Neural crest cell (in vitro differentiated cells): ENCODE measurements at regions not wholly inside any gene's neighbourhood (a gene's known extent, or its start where the extent isn't known, plus 50 kb on each side); places are given as distances from the start of the nearest gene placed in this dataset.

ENCODE experiments used
- DNase-seq: peaks from one replicate; pipeline ENCODE4 v3.0.0; 2021; ENCODE audit warnings: low read depth, mixed read lengths, low spot score
- H3K27ac Mint-ChIP-seq: one replicate; pipeline ENCODE4 v1.8.0; 2021; ENCODE audit warnings: mild to moderate bottlenecking, mixed read lengths; ENCODE audit not compliant: unreplicated experiment
- H3K27me3 Mint-ChIP-seq: 2 replicates; pipeline ENCODE4 v1.8.0; 2021; ENCODE audit warnings: low read depth, mild to moderate bottlenecking, mixed read lengths
- H3K36me3 Mint-ChIP-seq: 2 replicates; pipeline ENCODE4 v1.8.0; 2021; ENCODE audit warnings: low read depth, mild to moderate bottlenecking, mixed read lengths
- H3K4me1 Mint-ChIP-seq: 2 replicates; pipeline ENCODE4 v1.8.0; 2021; ENCODE audit warnings: mixed read lengths
- H3K4me3 Mint-ChIP-seq: one replicate; pipeline ENCODE4 v1.8.0; 2021; ENCODE audit warnings: mild to moderate bottlenecking, mixed read lengths
- H3K9me3 Mint-ChIP-seq: 2 replicates; pipeline ENCODE4 v1.8.0; 2021; ENCODE audit warnings: mixed read lengths
- CTCF ChIP-seq: fragments of 200-600 bp; sonication (generic); conservative IDR thresholded peaks from 2 replicates; pipeline ENCODE4 v1.5.0; 2021; ENCODE audit warnings: antibody characterized with exemption, mild to moderate bottlenecking

DNA sequence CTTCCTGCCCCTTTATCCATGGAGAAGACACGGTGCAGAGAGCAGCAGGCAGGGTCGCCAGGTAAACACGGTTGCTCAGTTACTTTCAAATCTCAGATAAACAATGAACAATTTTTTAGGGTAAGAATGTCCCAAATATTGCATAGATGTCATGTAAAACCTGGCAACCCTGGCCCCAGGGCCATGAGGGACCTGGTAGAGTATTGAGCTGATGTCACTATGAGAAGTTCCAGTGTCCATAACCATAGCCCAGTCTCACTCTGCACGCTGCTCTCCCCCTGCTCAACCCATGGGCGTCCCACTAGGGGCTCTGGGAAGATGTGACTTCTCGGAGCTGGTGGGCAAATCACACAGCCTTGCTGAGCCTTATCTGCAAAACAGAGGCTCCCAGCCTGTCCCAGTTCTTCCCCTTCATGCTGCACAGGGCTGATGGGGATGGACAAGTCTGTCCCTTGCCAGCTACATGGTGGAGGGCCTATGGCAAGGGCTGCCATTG, 71.3 kb upstream of the TOP1 start:
- no peaks in the 10 kb centered on the region for H3K36me3 Mint-ChIP-seq
- H3K27ac Mint-ChIP-seq: no peak overlapping the region
- H3K9me3 Mint-ChIP-seq: no peaks in the 10 kb centered on the region
- no peaks in the 10 kb centered on the region for H3K27me3 Mint-ChIP-seq
- no peaks in the 10 kb centered on the region for H3K4me1 Mint-ChIP-seq
- no peak for DNase-seq
- H3K4me3 Mint-ChIP-seq: no peak overlapping the region
- no peak for TF ChIP-seq CTCF

- no peaks in the 10 kb centered on the region for H3K27me3 Mint-ChIP-seq
- H3K4me3 Mint-ChIP-seq: no peak overlapping the region
- H3K4me1 Mint-ChIP-seq: no peaks in the 10 kb centered on the region
- H3K36me3 Mint-ChIP-seq: no peaks in the 10 kb centered on the region
- H3K27ac Mint-ChIP-seq: no peak overlapping the region
- DNase-seq: no peak
- H3K9me3 Mint-ChIP-seq: no peaks in the 10 kb centered on the region
- TF ChIP-seq CTCF: no peak
These were observed 70.0 kb upstream of the TOP1 start for GRCh38 chr20:40958598-40958997.

DNA sequence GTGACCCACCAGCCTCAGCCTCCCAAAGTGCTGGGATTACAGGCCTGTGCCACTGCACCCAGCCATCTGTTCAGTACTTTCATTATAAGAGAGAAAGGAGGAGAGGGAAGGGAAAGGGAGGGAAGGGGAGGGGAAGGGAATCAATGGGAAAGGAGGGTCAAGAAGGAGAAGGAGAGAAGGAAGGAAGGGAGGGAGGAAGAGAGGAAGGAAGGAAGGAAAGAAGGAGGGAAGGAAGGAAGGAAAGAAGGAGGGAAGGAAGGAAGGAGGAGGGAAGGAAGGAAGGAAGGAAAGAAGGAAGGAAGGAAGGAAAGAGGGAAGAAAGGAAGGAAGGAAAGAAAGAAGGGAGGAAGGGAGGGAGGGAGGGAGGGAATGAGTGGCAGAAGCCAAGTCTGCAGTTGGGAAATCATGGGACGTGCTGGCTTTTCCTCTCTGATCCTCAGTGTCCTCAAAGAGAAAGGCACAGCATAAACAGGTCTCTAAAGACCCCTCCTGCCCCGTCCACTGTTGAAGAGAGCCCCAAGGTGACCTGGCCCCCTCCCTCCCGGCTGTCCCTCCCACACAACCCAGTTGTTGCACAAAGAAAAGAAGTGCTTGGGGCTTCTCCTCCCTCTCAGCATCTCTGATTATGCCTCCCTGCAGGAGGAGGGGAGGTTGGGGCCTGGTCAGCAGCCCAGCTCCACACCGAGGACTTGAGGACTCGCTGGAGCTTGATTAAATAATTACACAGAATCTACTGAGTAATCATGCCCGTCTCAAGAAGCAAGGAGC, 69.1 kb upstream of the TOP1 start:
- no peaks in the 10 kb centered on the region for H3K27me3 Mint-ChIP-seq
- H3K27ac Mint-ChIP-seq: no peak overlapping the region
- H3K9me3 Mint-ChIP-seq: no peaks in the 10 kb centered on the region
- H3K4me1 Mint-ChIP-seq: no peaks in the 10 kb centered on the region
- no peak for TF ChIP-seq CTCF
- no peaks in the 10 kb centered on the region for H3K36me3 Mint-ChIP-seq
- H3K4me3 Mint-ChIP-seq: no peak overlapping the region
- DNase-seq: no peak

- no peak for DNase-seq
- H3K27me3 Mint-ChIP-seq: no peaks in the 10 kb centered on the region
- no peak overlapping the region for H3K27ac Mint-ChIP-seq
- H3K4me1 Mint-ChIP-seq: no peaks in the 10 kb centered on the region
- H3K9me3 Mint-ChIP-seq: no peaks in the 10 kb centered on the region
- no peak overlapping the region for H3K4me3 Mint-ChIP-seq
- TF ChIP-seq CTCF: no peak
- no peaks in the 10 kb centered on the region for H3K36me3 Mint-ChIP-seq
These were observed 68.5 kb upstream of the TOP1 start for GRCh38 chr20:40960101-40960500.

- DNase-seq: no peak
- no peak for TF ChIP-seq CTCF
- Mint-ChIP-seq H3K4me3 (no peak overlapping the region), H3K9me3 (no peaks in the 10 kb centered on the region), H3K4me1 (no peaks in the 10 kb centered on the region), H3K27ac (no peak overlapping the region), H3K27me3 (no peaks in the 10 kb centered on the region), H3K36me3 (no peaks in the 10 kb centered on the region)
These were observed 68.1 kb upstream of the TOP1 start for GRCh38 chr20:40960521-40960956.
